ENCODE measurements at regions not wholly inside any gene's neighbourhood (a gene's known extent, or its start where the extent isn't known, plus 50 kb on each side); places are given as distances from the start of the nearest gene placed in this dataset.
"Not testable (repeated sequence)": the region's sequence is repeated elsewhere in the genome, so short reads cannot be mapped to it uniquely, and the experiment has no call there.

- in situ Hi-C loops (cut with HindIII; ENCODE audit: low pct_ligation_motif_present, low pct_unique_long_range_greater_than_20kb, low sequenced_read_pairs): no loop called here
- no peak for DNase-seq
Measured at GRCh38 chr2:238773472-238773871, 74.4 kb upstream of the TWIST2 start.

GRCh38 chr2:238774071-238774470, 73.8 kb upstream of the TWIST2 start:
- DNase-seq: no peak
- in situ Hi-C loops (cut with HindIII; ENCODE audit: low pct_ligation_motif_present, low pct_unique_long_range_greater_than_20kb, low sequenced_read_pairs): no loop called here

GRCh38 chr2:238774980-238775509, 72.8 kb upstream of the TWIST2 start:
- DNase-seq: no peak
- in situ Hi-C loops (cut with HindIII; ENCODE audit: low pct_ligation_motif_present, low pct_unique_long_range_greater_than_20kb, low sequenced_read_pairs): no loop called here

GRCh38 chr2:238775591-238775990, 72.3 kb upstream of the TWIST2 start:
- no peak for DNase-seq
- in situ Hi-C loops (cut with HindIII; ENCODE audit: low pct_ligation_motif_present, low pct_unique_long_range_greater_than_20kb, low sequenced_read_pairs): no loop called here

GRCh38 chr2:238776003-238776760, 71.7 kb upstream of the TWIST2 start:
- in situ Hi-C loops (cut with HindIII; ENCODE audit: low pct_ligation_motif_present, low pct_unique_long_range_greater_than_20kb, low sequenced_read_pairs): no loop called here
- no peak for DNase-seq

GRCh38 chr2:238776761-238777046, 71.2 kb upstream of the TWIST2 start:
- DNase-seq; in situ Hi-C loops (cut with HindIII; ENCODE audit: low pct_ligation_motif_present, low pct_unique_long_range_greater_than_20kb, low sequenced_read_pairs): not testable (repeated sequence)

- DNase-seq: no peak
- in situ Hi-C loops (cut with HindIII; ENCODE audit: low pct_ligation_motif_present, low pct_unique_long_range_greater_than_20kb, low sequenced_read_pairs): no loop called here
Measured at GRCh38 chr2:238777369-238778067, 70.4 kb upstream of the TWIST2 start.

- peak; percentile 55 for DNase-seq
- in situ Hi-C loops (cut with HindIII; ENCODE audit: low pct_ligation_motif_present, low pct_unique_long_range_greater_than_20kb, low sequenced_read_pairs): no loop called here
Measured at GRCh38 chr2:238784671-238785527, 63.0 kb upstream of the TWIST2 start.

- no peak for DNase-seq
- in situ Hi-C loops (cut with HindIII; ENCODE audit: low pct_ligation_motif_present, low pct_unique_long_range_greater_than_20kb, low sequenced_read_pairs): no loop called here
Measured at GRCh38 chr2:238785528-238785860, 62.4 kb upstream of the TWIST2 start.

GRCh38 chr2:238786379-238786778, 61.5 kb upstream of the TWIST2 start:
- in situ Hi-C loops (cut with HindIII; ENCODE audit: low pct_ligation_motif_present, low pct_unique_long_range_greater_than_20kb, low sequenced_read_pairs): no loop called here
- no peak for DNase-seq

- in situ Hi-C loops (cut with HindIII; ENCODE audit: low pct_ligation_motif_present, low pct_unique_long_range_greater_than_20kb, low sequenced_read_pairs): no loop called here
- DNase-seq: no peak
Measured at GRCh38 chr2:238786792-238787490, 60.9 kb upstream of the TWIST2 start.

- in situ Hi-C loops (cut with HindIII; ENCODE audit: low pct_ligation_motif_present, low pct_unique_long_range_greater_than_20kb, low sequenced_read_pairs): no loop called here
- DNase-seq: no peak
Measured at GRCh38 chr2:238787501-238787900, 60.4 kb upstream of the TWIST2 start.

GRCh38 chr2:238789317-238789806, 58.5 kb upstream of the TWIST2 start:
- in situ Hi-C loops (cut with HindIII; ENCODE audit: low pct_ligation_motif_present, low pct_unique_long_range_greater_than_20kb, low sequenced_read_pairs): no loop called here
- no peak for DNase-seq

- no peak for DNase-seq
- in situ Hi-C loops (cut with HindIII; ENCODE audit: low pct_ligation_motif_present, low pct_unique_long_range_greater_than_20kb, low sequenced_read_pairs): no loop called here
Measured at GRCh38 chr2:238790126-238790832, 57.6 kb upstream of the TWIST2 start.

- in situ Hi-C loops (cut with HindIII; ENCODE audit: low pct_ligation_motif_present, low pct_unique_long_range_greater_than_20kb, low sequenced_read_pairs): no loop called here
- DNase-seq: no peak
Measured at GRCh38 chr2:238790833-238791230, 57.1 kb upstream of the TWIST2 start.

GRCh38 chr2:238791354-238791753, 56.5 kb upstream of the TWIST2 start:
- in situ Hi-C loops (cut with HindIII; ENCODE audit: low pct_ligation_motif_present, low pct_unique_long_range_greater_than_20kb, low sequenced_read_pairs): no loop called here
- DNase-seq: no peak

GRCh38 chr2:238793306-238793705, 54.6 kb upstream of the TWIST2 start:
- no peak for DNase-seq
- in situ Hi-C loops (cut with HindIII; ENCODE audit: low pct_ligation_motif_present, low pct_unique_long_range_greater_than_20kb, low sequenced_read_pairs): no loop called here

GRCh38 chr2:238793801-238794449, 54.0 kb upstream of the TWIST2 start:
- in situ Hi-C loops (cut with HindIII; ENCODE audit: low pct_ligation_motif_present, low pct_unique_long_range_greater_than_20kb, low sequenced_read_pairs): no loop called here

More at GRCh38 chr2:238793801-238794449, 54.0 kb upstream of the TWIST2 start:
- no peak for DNase-seq

Data from ACHN (cell line).